Astrocyte of the cerebellum (primary cell): ENCODE measurements at regions not wholly inside any gene's neighbourhood (a gene's known extent, or its start where the extent isn't known, plus 50 kb on each side); places are given as distances from the start of the nearest gene placed in this dataset.

ENCODE experiments used
- DNase-seq: peaks from one replicate; pipeline ENCODE4 v3.0.0-alpha.2; 2011; ENCODE audit warnings: low read depth
- H3K4me3 ChIP-seq: 2 replicates; pipeline ENCODE4 v1.5.1; 2011; ENCODE audit warnings: mild to moderate bottlenecking, low read depth, low read length, moderate library complexity
- CTCF ChIP-seq: IDR thresholded peaks from 2 replicates; pipeline ENCODE4 v1.5.1; 2012; ENCODE audit warnings: low read length, low read depth, moderate library complexity, mild to moderate bottlenecking; ENCODE audit errors: missing control alignments
- in situ Hi-C: cut with HindIII; loops from 2 replicates; pipeline ENCODE4 v1.10.0; 2017; ENCODE audit warnings: low sequenced_read_pairs

GRCh38 chr17:70017112-70017511, 57.9 kb upstream of the KCNJ16 start:
- no peak overlapping the region for H3K4me3 ChIP-seq
- in situ Hi-C loops: no loop called here
- no peak for TF ChIP-seq CTCF
- DNase-seq: no peak

GRCh38 chr17:70017941-70018340, 57.1 kb upstream of the KCNJ16 start:
- H3K4me3 ChIP-seq: no peak overlapping the region
- DNase-seq: no peak
- in situ Hi-C loops: no loop called here
- TF ChIP-seq CTCF: no peak

GRCh38 chr17:70021726-70022125, 53.3 kb upstream of the KCNJ16 start:
- in situ Hi-C loops: no loop called here
- TF ChIP-seq CTCF: no peak
- no peak overlapping the region for H3K4me3 ChIP-seq
- no peak for DNase-seq

- no peak for DNase-seq
- TF ChIP-seq CTCF: no peak
- H3K4me3 ChIP-seq: no peak overlapping the region
- in situ Hi-C loops: no loop called here
Observed at GRCh38 chr17:70022175-70022574, 52.9 kb upstream of the KCNJ16 start.

GRCh38 chr17:70024253-70024652, 50.8 kb upstream of the KCNJ16 start:
- no peak overlapping the region for H3K4me3 ChIP-seq
- no peak for TF ChIP-seq CTCF
- in situ Hi-C loops: no loop called here
- DNase-seq: no peak
